Parathyroid adenoma (tissue), 2 donors: ENCODE measurements at regions not wholly inside any gene's neighbourhood (a gene's known extent, or its start where the extent isn't known, plus 50 kb on each side); places are given as distances from the start of the nearest gene placed in this dataset.

ENCODE experiments used
- H2AFZ ChIP-seq: fragments of 300-600 bp; sonication (generic); one replicate; pipeline ENCODE4 v1.7.0; 2017; ENCODE audit warnings: antibody characterized with exemption, mild to moderate bottlenecking
- H3K27ac ChIP-seq: fragments of 300-600 bp; sonication (generic); one replicate; pipeline ENCODE4 v1.7.0; 2017
- H3K27me3 ChIP-seq: fragments of 300-600 bp; sonication (generic); one replicate; pipeline ENCODE4 v1.7.0; 2017; ENCODE audit warnings: low read length; ENCODE audit not compliant: control insufficient read depth, insufficient read depth
- H3K36me3 ChIP-seq: fragments of 300-600 bp; sonication (generic); one replicate; pipeline ENCODE4 v1.7.0; 2017; ENCODE audit warnings: low read length; ENCODE audit not compliant: control insufficient read depth, insufficient read depth
- H3K4me1 ChIP-seq: fragments of 300-600 bp; sonication (generic); one replicate; pipeline ENCODE4 v1.7.0; 2017; ENCODE audit warnings: control low read depth
- H3K4me2 ChIP-seq: fragments of 300-600 bp; sonication (generic); one replicate; pipeline ENCODE4 v1.7.0; 2017; ENCODE audit warnings: low read length
- H3K4me3 ChIP-seq: fragments of 300-600 bp; sonication (generic); one replicate; pipeline ENCODE4 v1.7.0; 2017; ENCODE audit warnings: low read depth, low read length
- H3K79me2 ChIP-seq: fragments of 300-600 bp; sonication (generic); one replicate; pipeline ENCODE4 v1.7.0; 2017; ENCODE audit warnings: control low read depth
- H3K9ac ChIP-seq: fragments of 300-600 bp; sonication (generic); one replicate; pipeline ENCODE4 v1.7.0; 2017; ENCODE audit warnings: mild to moderate bottlenecking
- H3K9me3 ChIP-seq: fragments of 300-600 bp; sonication (generic); one replicate; pipeline ENCODE4 v1.7.0; 2017; ENCODE audit warnings: low read length; ENCODE audit not compliant: control insufficient read depth
- TF ChIP-seq, protein P1 (sequence below): fragments of 300-600 bp; sonication (generic); IDR thresholded peaks from one replicate; pipeline ENCODE4 v1.7.0; 2017; ENCODE audit warnings: antibody characterized with exemption, mild to moderate bottlenecking
- donor health status: primary hyperparathyroidism.

DNA sequence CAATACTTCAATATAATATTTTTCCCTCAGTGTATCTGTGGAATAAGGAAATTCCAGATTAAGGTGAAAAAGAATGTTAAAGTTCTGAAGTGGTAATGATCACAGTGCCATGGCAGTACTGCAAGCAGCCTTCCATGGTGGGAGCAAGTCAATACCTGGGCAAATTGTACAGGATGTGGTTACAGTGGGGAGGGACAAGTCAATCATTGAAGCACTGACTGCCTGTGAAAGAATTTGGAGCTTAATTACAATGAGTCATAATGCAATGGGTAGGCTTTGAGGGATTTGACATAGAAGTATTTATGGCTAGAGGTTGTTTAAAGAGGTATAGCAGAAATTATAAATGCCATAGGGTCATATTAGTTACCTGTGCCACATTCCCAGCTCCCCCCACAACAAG is 786.5 kb upstream of the ACO1 start:
- Histone ChIP-seq H3K9ac (no peak overlapping the region), H3K4me2 (no peak overlapping the region), H2AFZ (no peak overlapping the region), H3K4me3 (no peak overlapping the region), H3K4me1 (no peaks in the 10 kb centered on the region), H3K27ac (no peak overlapping the region), H3K36me3 (no peaks in the 10 kb centered on the region), H3K27me3 (no peaks in the 10 kb centered on the region), H3K9me3 (no peaks in the 10 kb centered on the region), H3K79me2 (no peaks in the 10 kb centered on the region)
- TF ChIP-seq, protein P1, sequence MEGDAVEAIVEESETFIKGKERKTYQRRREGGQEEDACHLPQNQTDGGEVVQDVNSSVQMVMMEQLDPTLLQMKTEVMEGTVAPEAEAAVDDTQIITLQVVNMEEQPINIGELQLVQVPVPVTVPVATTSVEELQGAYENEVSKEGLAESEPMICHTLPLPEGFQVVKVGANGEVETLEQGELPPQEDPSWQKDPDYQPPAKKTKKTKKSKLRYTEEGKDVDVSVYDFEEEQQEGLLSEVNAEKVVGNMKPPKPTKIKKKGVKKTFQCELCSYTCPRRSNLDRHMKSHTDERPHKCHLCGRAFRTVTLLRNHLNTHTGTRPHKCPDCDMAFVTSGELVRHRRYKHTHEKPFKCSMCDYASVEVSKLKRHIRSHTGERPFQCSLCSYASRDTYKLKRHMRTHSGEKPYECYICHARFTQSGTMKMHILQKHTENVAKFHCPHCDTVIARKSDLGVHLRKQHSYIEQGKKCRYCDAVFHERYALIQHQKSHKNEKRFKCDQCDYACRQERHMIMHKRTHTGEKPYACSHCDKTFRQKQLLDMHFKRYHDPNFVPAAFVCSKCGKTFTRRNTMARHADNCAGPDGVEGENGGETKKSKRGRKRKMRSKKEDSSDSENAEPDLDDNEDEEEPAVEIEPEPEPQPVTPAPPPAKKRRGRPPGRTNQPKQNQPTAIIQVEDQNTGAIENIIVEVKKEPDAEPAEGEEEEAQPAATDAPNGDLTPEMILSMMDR: no peak

DNA sequence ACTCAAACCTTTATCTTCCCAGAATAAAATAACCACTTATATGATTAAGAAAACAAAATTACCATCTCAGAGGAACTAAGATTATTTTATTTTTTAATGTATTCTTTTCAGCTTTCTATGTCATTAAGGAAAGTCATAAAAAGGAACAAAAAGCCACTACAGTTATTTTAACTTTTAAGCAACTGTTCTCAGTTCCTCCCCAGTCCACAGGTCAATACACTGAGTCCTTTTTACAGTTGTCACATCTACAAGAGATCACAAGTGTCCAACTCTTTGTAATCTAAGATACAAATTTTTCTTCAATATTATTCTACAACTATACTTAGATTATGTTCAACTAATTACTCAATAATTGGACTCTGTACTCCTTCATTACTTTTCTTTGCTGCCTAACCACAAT is 782.8 kb upstream of the ACO1 start:
- Histone ChIP-seq H2AFZ (no peak overlapping the region), H3K4me2 (no peak overlapping the region), H3K9me3 (no peaks in the 10 kb centered on the region), H3K36me3 (no peaks in the 10 kb centered on the region), H3K4me1 (no peaks in the 10 kb centered on the region), H3K27ac (no peak overlapping the region), H3K4me3 (no peak overlapping the region), H3K79me2 (no peaks in the 10 kb centered on the region), H3K9ac (no peak overlapping the region), H3K27me3 (no peaks in the 10 kb centered on the region)
- TF ChIP-seq, protein P1: no peak

DNA sequence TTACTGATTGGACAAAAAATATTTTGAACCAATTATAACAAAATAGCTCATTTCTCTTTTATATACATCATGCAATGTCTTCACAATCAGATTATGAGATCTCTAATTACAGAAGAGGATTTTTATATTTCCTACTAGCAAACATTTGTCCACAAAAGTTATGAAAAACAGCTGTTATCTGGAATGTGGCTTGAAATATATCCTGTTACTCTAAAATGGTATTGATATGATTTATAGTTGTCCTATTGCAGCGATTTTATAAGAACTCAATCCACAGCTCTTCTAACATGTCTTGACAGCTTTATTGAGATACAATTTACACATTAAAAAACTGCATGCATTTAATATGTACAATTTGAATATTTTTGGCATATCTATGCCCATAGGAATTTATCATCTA is 779.9 kb upstream of the ACO1 start:
- H3K9me3 ChIP-seq: no peaks in the 10 kb centered on the region
- no peak overlapping the region for H3K4me2 ChIP-seq
- no peak overlapping the region for H3K9ac ChIP-seq
- H3K36me3 ChIP-seq: no peaks in the 10 kb centered on the region
- TF ChIP-seq, protein P1: no peak
- H3K27ac ChIP-seq: no peak overlapping the region
- no peaks in the 10 kb centered on the region for H3K4me1 ChIP-seq
- no peak overlapping the region for H2AFZ ChIP-seq
- no peak overlapping the region for H3K4me3 ChIP-seq
- no peaks in the 10 kb centered on the region for H3K79me2 ChIP-seq
- H3K27me3 ChIP-seq: no peaks in the 10 kb centered on the region

DNA sequence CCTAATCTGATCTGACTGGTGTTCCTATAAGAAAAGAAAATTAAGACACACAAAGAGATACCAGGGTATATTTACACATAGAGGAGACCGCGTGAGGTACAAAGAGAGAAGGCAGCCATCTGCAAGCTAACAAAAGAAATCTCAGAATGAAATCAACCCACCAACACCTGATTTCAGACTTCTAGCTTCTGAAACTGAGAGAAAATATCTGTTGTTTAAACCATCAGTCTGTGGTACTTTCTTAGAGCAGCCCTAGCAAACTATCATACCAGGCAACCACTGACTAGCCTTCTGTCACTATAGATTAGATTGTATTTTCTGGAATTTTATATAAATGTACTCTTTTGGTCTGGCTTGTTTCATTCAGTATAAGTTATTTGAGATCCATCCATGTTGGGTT is 779.3 kb upstream of the ACO1 start:
- Histone ChIP-seq H3K4me1 (no peaks in the 10 kb centered on the region), H3K4me2 (no peak overlapping the region), H3K27ac (no peak overlapping the region), H2AFZ (no peak overlapping the region), H3K27me3 (no peaks in the 10 kb centered on the region), H3K9ac (no peak overlapping the region), H3K79me2 (no peaks in the 10 kb centered on the region), H3K9me3 (no peaks in the 10 kb centered on the region), H3K4me3 (no peak overlapping the region), H3K36me3 (no peaks in the 10 kb centered on the region)
- TF ChIP-seq, protein P1: no peak

DNA sequence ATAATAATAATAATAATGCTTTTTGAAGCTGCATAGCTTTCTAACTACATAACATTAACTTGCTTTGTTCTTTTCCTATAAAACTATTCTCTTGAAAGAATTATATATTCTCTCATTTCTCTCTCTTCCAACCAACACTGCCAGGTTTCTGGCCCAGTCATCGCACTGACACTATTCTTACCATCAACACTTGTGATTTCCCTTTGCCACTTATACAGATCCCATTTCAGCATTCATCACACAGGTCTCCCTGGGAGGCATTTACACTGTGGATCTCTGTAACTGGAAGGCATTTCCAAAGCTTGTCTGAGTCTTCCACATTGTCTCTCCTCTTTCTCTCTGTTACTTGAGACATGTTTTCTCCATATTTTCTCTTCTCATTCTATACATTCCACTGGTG is 777.8 kb upstream of the ACO1 start:
- H3K27ac ChIP-seq: no peak overlapping the region
- H3K9me3 ChIP-seq: no peaks in the 10 kb centered on the region
- no peaks in the 10 kb centered on the region for H3K27me3 ChIP-seq
- H3K4me2 ChIP-seq: no peak overlapping the region
- H3K4me3 ChIP-seq: no peak overlapping the region
- H3K4me1 ChIP-seq: no peaks in the 10 kb centered on the region
- H3K36me3 ChIP-seq: no peaks in the 10 kb centered on the region
- H3K79me2 ChIP-seq: no peaks in the 10 kb centered on the region
- TF ChIP-seq, protein P1: no peak
- H3K9ac ChIP-seq: no peak overlapping the region
- no peak overlapping the region for H2AFZ ChIP-seq
